ENCODE measurements at regions not wholly inside any gene's neighbourhood (a gene's known extent, or its start where the extent isn't known, plus 50 kb on each side); places are given as distances from the start of the nearest gene placed in this dataset.

DNA sequence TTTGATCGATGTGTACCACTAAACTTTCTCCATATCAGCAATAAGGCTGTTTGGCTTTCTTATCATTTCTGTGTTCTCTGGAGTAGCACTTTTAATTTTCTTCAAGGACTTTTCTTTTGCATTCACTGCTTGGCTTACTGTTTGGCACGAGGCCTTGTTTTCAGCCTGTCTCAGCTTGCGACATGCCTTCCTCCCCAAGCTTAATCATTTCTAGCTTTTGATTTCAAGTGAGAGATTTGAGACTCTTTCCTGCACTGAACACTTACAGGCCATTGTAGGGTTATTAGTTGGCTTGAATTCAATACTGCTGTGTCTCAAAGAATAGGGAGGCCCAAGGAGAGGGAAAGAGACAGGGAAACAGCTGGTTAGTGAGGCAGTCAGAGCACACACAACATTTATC, 120.6 kb upstream of the KCND3 start:
- DNase-seq (ENCODE audit: low read depth, low spot score) (no peak), FAIRE-seq (no peak), ATAC-seq (no peak)
- ChIA-PET POLR2A (no interaction called here), SMC1A (ENCODE audit: uncharacterized antibody, unreplicated experiment) (interaction anchor here (1.4 kb wide), 1 partner anchor 32 kb away, joined by 4 read pairs; no protein-coding TSS in a partner anchor), CTCF (no interaction called here), RAD21 (ENCODE audit: unreplicated experiment) (no interaction called here)
- Histone ChIP-seq H3K36me3 (ENCODE audit: control insufficient read depth in 2 of 2, insufficient read depth in 2 of 2, low read length in 1 of 2) (no peaks in the 10 kb centered on the region), H3K9me3 (replicated peaks; ENCODE audit: control insufficient read depth, insufficient read depth, low read length) (no peaks in the 10 kb centered on the region), H3K4me3 (no peak overlapping the region), H4K20me1 (ENCODE audit: control insufficient read depth, insufficient read depth) (no peaks in the 10 kb centered on the region), H3K4me1 (ENCODE audit: control insufficient read depth, insufficient read depth, low read length) (no peaks in the 10 kb centered on the region), H3K79me2 (ENCODE audit: control insufficient read depth, insufficient read depth, low read length) (no peaks in the 10 kb centered on the region), H3K9ac (ENCODE audit: control insufficient read depth, insufficient read depth, low read length) (no peak overlapping the region), H2AFZ (ENCODE audit: control insufficient read depth, low read depth, low read length) (no peak overlapping the region), H3K27me3 (replicated peaks in 1 of 2; ENCODE audit: control insufficient read depth in 2 of 2, insufficient read depth in 2 of 2, low read length in 1 of 2) (no peaks in the 10 kb centered on the region), H3K4me2 (ENCODE audit: control insufficient read depth, insufficient read depth) (no peak overlapping the region), H3K27ac (ENCODE audit: control insufficient read depth, insufficient read depth) (no peak overlapping the region)
- in situ Hi-C loops (cut with MboI) (no loop called here), intact Hi-C loops (cut with micrococcal nuclease; ENCODE audit: unreplicated experiment) (no loop called here)
- TF ChIP-seq, protein P1, sequence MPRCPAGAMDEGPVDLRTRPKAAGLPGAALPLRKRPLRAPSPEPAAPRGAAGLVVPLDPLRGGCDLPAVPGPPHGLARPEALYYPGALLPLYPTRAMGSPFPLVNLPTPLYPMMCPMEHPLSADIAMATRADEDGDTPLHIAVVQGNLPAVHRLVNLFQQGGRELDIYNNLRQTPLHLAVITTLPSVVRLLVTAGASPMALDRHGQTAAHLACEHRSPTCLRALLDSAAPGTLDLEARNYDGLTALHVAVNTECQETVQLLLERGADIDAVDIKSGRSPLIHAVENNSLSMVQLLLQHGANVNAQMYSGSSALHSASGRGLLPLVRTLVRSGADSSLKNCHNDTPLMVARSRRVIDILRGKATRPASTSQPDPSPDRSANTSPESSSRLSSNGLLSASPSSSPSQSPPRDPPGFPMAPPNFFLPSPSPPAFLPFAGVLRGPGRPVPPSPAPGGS (IDR thresholded peaks at IDR 0.05; ENCODE audit: borderline replicate concordance, insufficient read depth, low read depth, low read length, poor library complexity, severe bottlenecking), result no peak
- TF ChIP-seq NR2C1 (IDR thresholded peaks at IDR 0.05) (no peak), NFYB (IDR thresholded peaks at IDR 0.05; ENCODE audit: insufficient read depth, low read depth, low read length) (no peak), CBFB (IDR thresholded peaks at IDR 0.05; ENCODE audit: low read depth) (no peak), PAX8 (IDR thresholded peaks at IDR 0.05) (no peak), IKZF2 (IDR thresholded peaks at IDR 0.05) (no peak), LARP7 (IDR thresholded peaks at IDR 0.05) (no peak), BMI1 (IDR thresholded peaks at IDR 0.05; ENCODE audit: borderline replicate concordance) (no peak), MEF2A (IDR thresholded peaks at IDR 0.05; ENCODE audit: insufficient read depth, low read depth, low read length) (no peak)
- TF ChIP-seq, protein P2, sequence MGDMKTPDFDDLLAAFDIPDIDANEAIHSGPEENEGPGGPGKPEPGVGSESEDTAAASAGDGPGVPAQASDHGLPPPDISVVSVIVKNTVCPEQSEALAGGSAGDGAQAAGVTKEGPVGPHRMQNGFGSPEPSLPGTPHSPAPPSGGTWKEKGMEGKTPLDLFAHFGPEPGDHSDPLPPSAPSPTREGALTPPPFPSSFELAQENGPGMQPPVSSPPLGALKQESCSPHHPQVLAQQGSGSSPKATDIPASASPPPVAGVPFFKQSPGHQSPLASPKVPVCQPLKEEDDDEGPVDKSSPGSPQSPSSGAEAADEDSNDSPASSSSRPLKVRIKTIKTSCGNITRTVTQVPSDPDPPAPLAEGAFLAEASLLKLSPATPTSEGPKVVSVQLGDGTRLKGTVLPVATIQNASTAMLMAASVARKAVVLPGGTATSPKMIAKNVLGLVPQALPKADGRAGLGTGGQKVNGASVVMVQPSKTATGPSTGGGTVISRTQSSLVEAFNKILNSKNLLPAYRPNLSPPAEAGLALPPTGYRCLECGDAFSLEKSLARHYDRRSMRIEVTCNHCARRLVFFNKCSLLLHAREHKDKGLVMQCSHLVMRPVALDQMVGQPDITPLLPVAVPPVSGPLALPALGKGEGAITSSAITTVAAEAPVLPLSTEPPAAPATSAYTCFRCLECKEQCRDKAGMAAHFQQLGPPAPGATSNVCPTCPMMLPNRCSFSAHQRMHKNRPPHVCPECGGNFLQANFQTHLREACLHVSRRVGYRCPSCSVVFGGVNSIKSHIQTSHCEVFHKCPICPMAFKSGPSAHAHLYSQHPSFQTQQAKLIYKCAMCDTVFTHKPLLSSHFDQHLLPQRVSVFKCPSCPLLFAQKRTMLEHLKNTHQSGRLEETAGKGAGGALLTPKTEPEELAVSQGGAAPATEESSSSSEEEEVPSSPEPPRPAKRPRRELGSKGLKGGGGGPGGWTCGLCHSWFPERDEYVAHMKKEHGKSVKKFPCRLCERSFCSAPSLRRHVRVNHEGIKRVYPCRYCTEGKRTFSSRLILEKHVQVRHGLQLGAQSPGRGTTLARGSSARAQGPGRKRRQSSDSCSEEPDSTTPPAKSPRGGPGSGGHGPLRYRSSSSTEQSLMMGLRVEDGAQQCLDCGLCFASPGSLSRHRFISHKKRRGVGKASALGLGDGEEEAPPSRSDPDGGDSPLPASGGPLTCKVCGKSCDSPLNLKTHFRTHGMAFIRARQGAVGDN (IDR thresholded peaks at IDR 0.05), result no peak
- TF ChIP-seq, protein P3, sequence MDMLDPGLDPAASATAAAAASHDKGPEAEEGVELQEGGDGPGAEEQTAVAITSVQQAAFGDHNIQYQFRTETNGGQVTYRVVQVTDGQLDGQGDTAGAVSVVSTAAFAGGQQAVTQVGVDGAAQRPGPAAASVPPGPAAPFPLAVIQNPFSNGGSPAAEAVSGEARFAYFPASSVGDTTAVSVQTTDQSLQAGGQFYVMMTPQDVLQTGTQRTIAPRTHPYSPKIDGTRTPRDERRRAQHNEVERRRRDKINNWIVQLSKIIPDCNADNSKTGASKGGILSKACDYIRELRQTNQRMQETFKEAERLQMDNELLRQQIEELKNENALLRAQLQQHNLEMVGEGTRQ (IDR thresholded peaks at IDR 0.05; ENCODE audit: borderline replicate concordance, low read depth, low read length), result no peak
- WGBS (ENCODE audit: insufficient coverage, insufficient replicate concordance, low lambda C conversion rate, missing lambda C conversion rate), result 46% methylated on average over 3 of the region's 3 CpGs
- BruUV-seq (replicated peaks), result no TSS peak

Measured in GM12878 (cell line).